ENCODE measurements at regions not wholly inside any gene's neighbourhood (a gene's known extent, or its start where the extent isn't known, plus 50 kb on each side); places are given as distances from the start of the nearest gene placed in this dataset.
"Not testable (repeated sequence)": the region's sequence is repeated elsewhere in the genome, so short reads cannot be mapped to it uniquely, and the experiment has no call there.

DNA sequence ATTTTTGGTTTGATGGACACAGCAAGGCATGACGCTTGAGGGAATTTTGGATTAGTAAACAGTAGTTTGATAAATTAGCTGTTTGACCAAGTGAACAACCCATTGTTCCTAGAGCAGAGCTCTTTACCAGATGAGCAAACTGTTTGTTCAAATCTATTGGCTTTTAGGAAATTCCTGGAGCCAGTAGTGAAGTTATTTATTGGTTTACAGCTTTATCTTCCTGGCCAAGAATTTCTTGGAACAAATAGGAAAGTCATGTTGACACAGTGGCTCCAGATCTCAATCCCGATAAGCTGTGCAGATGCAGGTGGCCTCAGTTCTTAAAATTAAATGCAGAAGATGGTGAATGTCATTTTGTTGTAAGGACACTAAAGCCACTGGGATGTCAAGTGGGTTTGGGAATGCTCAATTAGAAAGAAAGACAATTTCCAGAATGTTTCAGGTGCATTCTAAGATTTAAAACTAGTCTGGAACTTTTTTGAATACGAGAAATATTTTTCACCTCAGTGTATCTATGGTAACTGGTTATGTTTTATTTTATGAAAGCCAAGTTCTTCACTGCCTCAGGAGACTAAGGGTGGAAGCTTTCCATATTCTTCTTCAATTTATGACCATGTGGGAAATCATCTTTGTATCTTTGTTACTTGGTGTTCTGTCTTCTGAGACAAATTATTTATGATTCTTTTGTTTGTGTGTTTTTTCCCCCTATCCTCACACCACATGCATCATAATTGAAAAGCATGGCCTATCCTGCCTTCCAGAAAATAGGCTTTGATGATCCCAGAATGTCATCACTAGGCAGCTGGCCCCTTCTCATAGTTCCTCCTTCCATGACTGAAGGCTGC is 554.5 kb downstream of the STIM2 start:
- Mint-ChIP-seq H3K4me3 (no peak overlapping the region), H3K36me3 (ENCODE audit: low read depth) (no peaks in the 10 kb centered on the region), H3K27me3 (no peaks in the 10 kb centered on the region), H3K9me3 (peaks cover 31% of the 10 kb centered on the region), H3K27ac (no peak overlapping the region), H3K4me1 (ENCODE audit: low read depth) (no peaks in the 10 kb centered on the region)
- intact Hi-C loops (cut with micrococcal nuclease), result no loop called here

DNA sequence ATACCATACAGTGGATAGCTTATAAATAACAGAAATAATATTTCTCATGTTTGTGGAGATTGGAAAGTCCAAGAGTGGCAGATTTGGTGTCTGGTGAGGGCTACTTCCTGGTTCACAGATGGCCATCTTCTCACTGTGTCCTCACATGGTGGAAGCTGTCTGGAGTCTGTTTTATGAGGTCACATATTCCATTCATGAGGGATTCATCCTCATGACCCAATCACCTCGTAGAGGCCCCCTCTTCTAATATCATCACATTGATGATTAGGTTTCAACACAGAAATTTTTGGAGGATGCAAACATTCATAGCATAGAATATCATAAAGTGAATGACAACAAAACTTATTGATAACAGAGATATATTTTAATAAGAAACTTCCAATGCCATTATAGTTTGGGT is 568.0 kb downstream of the STIM2 start:
- Mint-ChIP-seq H3K9me3 (no peaks in the 10 kb centered on the region), H3K4me1 (ENCODE audit: low read depth) (no peaks in the 10 kb centered on the region), H3K27ac (no peak overlapping the region)

DNA sequence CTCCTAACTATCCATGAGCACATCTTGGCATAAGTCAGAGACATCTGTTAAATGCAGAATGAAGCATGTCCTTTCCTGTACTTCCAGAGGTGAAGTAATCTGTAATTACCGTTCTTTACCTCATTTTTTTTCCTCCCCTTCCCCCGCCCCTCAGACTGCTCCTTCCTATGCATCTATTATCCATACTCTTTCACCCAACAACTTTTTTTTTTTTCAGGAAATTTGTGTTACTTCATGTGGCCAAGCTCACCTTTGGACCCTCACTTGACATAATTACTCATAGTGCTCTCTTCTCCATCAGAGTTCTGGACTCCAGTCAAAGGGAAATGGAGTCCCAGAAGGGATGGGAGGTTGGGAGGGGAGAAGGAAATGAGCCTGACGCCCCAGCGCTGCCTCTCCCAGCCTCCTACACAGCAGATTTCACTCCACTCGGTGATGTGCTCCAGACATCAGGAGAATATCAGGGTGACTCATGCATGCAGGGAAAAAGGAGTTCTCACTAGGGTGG is 568.8 kb downstream of the STIM2 start:
- H3K4me3 Mint-ChIP-seq, result no peak overlapping the region
- H3K27me3 Mint-ChIP-seq, result no peaks in the 10 kb centered on the region
- H3K4me1 Mint-ChIP-seq (ENCODE audit: low read depth), result no peaks in the 10 kb centered on the region
- intact Hi-C loops (cut with micrococcal nuclease), result no loop called here
- H3K9me3 Mint-ChIP-seq, result peaks cover 6% of the 10 kb centered on the region
- H3K27ac Mint-ChIP-seq, result no peak overlapping the region
- H3K36me3 Mint-ChIP-seq (ENCODE audit: low read depth), result no peaks in the 10 kb centered on the region

More for the DNA sequence above, 568.0 kb downstream of the STIM2 start:
- Mint-ChIP-seq H3K27me3 (no peaks in the 10 kb centered on the region), H3K4me3 (no peak overlapping the region), H3K36me3 (ENCODE audit: low read depth) (no peaks in the 10 kb centered on the region)
- intact Hi-C loops (cut with micrococcal nuclease), result no loop called here

DNA sequence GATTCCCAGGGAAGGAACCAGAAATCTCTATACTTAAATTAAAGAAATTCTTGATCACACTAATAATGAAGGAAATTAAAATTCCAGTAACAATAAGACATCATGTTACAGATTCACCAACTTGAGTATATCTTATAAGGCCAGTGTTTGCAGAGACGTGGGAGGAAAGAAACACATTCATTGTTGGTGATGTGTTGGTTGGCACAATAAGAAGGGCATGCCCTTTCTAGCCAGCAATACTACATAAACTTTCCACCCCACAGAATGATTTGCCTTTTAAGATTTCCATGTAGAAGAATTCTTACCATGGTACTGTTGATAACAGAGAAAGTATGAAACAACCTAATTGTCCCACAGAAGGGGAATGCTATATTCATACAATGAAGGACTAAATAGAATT is 581.5 kb downstream of the STIM2 start:
- Mint-ChIP-seq H3K27me3 (no peaks in the 10 kb centered on the region), H3K9me3 (no peaks in the 10 kb centered on the region), H3K27ac (no peak overlapping the region), H3K36me3 (ENCODE audit: low read depth) (no peaks in the 10 kb centered on the region), H3K4me3 (no peak overlapping the region), H3K4me1 (ENCODE audit: low read depth) (no peaks in the 10 kb centered on the region)
- intact Hi-C loops (cut with micrococcal nuclease), result no loop called here

DNA sequence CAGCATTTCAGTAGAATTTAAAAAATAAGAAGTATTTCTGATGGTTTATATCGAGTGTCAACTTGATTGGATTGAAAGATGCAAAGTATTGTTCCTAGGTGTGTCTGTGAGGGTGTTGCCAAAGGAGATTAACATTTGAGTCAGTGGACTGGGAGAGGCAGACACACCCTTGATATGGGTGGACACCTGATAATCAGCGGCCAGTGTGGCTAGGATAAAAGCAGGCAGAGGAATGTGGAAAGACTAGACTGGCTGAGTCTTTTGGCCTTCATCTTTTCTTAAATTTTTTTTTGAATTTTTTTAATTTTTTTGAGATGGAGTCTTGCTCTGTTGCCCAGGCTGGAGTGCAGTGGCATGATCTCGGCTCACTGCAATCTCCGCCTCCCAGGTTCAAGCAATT is 582.0 kb downstream of the STIM2 start:
- H3K36me3 Mint-ChIP-seq (ENCODE audit: low read depth); H3K27ac Mint-ChIP-seq; H3K9me3 Mint-ChIP-seq; H3K4me1 Mint-ChIP-seq (ENCODE audit: low read depth); H3K27me3 Mint-ChIP-seq; H3K4me3 Mint-ChIP-seq; intact Hi-C loops (cut with micrococcal nuclease): not testable (repeated sequence)

DNA sequence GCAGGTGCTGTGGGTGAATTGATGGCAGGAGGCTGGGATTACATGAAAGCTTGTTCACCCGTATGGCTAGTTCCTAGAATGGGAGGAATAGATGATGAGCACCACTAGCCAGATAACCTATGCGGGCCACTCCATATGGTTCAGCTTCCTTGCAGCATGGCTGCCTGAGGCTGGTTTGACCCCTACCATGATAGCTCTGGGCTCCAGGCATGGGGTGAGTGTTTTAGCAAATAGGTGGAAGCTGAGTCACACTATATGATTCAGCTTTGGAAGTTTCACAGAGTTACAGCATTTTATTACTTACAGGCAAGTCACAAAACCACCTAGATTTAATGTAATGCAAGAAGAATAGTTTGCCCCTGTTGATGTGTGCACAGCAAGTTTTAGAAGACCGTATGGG is 603.2 kb downstream of the STIM2 start:
- Mint-ChIP-seq H3K4me1 (ENCODE audit: low read depth) (no peaks in the 10 kb centered on the region), H3K4me3 (no peak overlapping the region), H3K9me3 (no peaks in the 10 kb centered on the region), H3K36me3 (ENCODE audit: low read depth) (no peaks in the 10 kb centered on the region), H3K27ac (no peak overlapping the region), H3K27me3 (no peaks in the 10 kb centered on the region)
- intact Hi-C loops (cut with micrococcal nuclease), result no loop called here

DNA sequence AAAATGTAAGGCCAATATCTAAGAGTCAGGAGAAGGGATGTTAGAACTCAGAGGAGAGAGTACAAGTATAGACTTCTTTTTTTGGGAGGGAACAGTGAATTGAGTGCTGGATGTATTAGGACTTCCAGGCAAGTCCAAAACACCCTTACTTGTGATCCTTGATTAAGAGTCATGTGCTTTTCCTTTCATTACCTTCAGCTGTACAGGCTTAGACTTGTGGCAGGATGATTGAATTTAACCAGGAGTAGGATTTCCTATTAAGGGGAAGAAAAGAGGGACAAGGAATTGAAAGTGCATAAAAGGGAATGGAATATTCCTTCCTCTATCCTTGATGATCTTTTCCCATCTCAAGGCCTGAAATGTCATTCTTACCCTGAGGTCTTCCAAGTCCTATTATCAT is 606.7 kb downstream of the STIM2 start:
- H3K4me3 Mint-ChIP-seq, result no peak overlapping the region
- intact Hi-C loops (cut with micrococcal nuclease), result no loop called here
- H3K4me1 Mint-ChIP-seq (ENCODE audit: low read depth), result no peaks in the 10 kb centered on the region
- H3K27ac Mint-ChIP-seq, result no peak overlapping the region
- H3K27me3 Mint-ChIP-seq, result no peaks in the 10 kb centered on the region
- H3K9me3 Mint-ChIP-seq, result no peaks in the 10 kb centered on the region
- H3K36me3 Mint-ChIP-seq (ENCODE audit: low read depth), result no peaks in the 10 kb centered on the region

DNA sequence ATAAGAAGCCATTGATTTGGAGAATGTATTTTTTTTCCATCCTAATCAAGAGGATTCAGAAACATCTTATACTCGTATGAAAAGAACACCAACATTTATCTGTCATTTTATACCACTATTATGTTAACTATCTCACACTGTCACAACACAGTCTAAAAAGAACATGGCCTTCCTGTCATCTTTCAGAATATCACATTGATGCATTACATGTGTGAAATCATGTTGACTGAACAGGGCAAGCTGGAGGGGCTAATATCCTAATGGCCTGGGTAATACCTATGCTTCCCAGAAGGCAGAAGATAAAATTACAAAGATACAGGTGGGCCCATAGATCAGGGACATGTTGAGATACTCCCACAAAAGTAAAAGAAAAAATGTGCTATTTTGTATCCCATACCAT is 611.7 kb downstream of the STIM2 start:
- Mint-ChIP-seq H3K4me1 (ENCODE audit: low read depth) (no peaks in the 10 kb centered on the region), H3K9me3 (no peaks in the 10 kb centered on the region), H3K27me3 (no peaks in the 10 kb centered on the region), H3K4me3 (no peak overlapping the region), H3K36me3 (ENCODE audit: low read depth) (no peaks in the 10 kb centered on the region), H3K27ac (no peak overlapping the region)
- intact Hi-C loops (cut with micrococcal nuclease), result no loop called here

DNA sequence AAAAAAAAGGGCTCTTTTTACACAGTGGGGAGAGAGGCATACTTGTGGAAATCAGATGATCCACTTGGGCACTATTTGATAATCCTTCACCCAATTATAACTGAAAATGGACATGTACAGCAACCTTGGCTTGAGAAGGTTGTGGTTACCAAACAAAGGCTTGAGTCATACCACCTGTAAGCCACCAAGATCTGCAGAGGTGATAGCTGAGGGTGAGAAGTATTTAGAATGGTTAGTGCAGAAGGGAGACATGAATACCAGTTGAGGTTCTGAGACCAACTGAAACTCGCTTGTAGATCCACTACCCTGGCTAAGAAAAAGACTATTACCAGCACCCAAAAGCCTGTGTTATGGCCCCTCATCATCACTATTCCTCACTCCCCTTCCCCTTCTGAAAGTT is 614.0 kb downstream of the STIM2 start:
- intact Hi-C loops (cut with micrococcal nuclease), result no loop called here
- Mint-ChIP-seq H3K27ac (no peak overlapping the region), H3K4me3 (no peak overlapping the region), H3K9me3 (no peaks in the 10 kb centered on the region), H3K4me1 (ENCODE audit: low read depth) (no peaks in the 10 kb centered on the region), H3K36me3 (ENCODE audit: low read depth) (no peaks in the 10 kb centered on the region), H3K27me3 (no peaks in the 10 kb centered on the region)

DNA sequence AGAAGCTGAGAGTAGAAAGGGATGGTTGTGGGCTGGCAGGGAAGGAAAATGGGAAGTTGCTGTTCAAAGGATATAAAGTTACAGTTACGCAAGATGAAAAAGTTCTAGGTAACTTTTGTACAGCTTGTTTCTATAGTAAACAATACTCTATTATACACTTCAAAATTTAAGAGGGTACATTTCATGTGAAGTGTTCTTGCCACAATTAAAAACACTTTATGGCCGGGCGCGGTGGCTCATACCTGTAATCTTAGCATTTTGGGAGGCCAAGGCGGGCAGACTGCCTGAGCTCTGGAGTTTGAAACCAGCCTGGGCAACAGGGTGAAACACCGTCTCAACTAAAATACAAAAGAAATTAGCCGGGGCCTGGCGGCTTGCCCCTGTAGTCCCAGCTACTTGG is 623.6 kb downstream of the STIM2 start:
- no peak overlapping the region for H3K27ac Mint-ChIP-seq
- H3K27me3 Mint-ChIP-seq, result no peaks in the 10 kb centered on the region
- no peak overlapping the region for H3K4me3 Mint-ChIP-seq
- intact Hi-C loops (cut with micrococcal nuclease), result no loop called here
- H3K4me1 Mint-ChIP-seq (ENCODE audit: low read depth), result no peaks in the 10 kb centered on the region
- H3K36me3 Mint-ChIP-seq (ENCODE audit: low read depth), result no peaks in the 10 kb centered on the region
- no peaks in the 10 kb centered on the region for H3K9me3 Mint-ChIP-seq

DNA sequence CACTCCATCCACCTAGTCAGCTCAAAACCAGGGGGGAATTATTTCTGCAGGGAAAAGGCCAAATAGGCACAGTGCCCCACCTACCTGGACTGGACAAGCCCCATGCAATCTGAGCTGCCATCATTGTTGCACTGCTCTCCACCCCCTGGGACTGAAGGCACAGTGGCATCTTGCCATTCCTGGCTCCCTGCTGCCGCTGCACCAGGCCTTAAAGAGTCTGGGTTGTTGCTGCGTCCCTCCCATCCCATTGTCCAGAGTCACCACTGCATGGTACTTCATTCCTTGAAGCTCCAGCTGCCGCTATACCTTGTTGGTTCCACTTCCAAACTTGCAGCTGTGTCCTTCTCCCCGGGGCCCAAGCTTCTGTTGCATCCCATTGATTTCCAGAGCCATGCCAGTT is 629.7 kb downstream of the STIM2 start:
- H3K27ac Mint-ChIP-seq, result no peak overlapping the region
- H3K4me1 Mint-ChIP-seq (ENCODE audit: low read depth), result no peaks in the 10 kb centered on the region
- H3K9me3 Mint-ChIP-seq, result no peaks in the 10 kb centered on the region
- no peaks in the 10 kb centered on the region for H3K27me3 Mint-ChIP-seq
- no peaks in the 10 kb centered on the region for H3K36me3 Mint-ChIP-seq (ENCODE audit: low read depth)
- H3K4me3 Mint-ChIP-seq, result no peak overlapping the region
- intact Hi-C loops (cut with micrococcal nuclease), result no loop called here

DNA sequence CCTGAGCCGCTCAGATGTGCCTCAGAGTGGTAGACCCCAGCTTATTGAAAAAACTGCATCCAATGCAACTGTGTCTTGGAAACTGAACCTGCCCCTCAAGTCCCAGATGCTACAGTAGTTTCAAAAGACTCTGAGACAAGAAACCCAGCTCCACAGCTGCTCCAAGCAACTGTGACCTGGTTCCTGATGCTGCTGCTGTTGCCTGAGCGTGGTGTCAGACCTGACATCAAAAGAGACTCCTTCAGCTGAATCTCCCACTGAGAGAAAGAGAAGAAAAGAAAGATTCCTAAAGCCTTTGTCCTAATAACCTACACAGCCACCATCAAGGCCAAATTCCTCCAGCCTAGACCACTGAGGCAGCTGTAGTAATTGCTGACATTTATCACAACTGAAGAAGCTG is 630.1 kb downstream of the STIM2 start:
- H3K9me3 Mint-ChIP-seq, result no peaks in the 10 kb centered on the region
- intact Hi-C loops (cut with micrococcal nuclease), result no loop called here
- H3K27me3 Mint-ChIP-seq, result no peaks in the 10 kb centered on the region
- no peaks in the 10 kb centered on the region for H3K36me3 Mint-ChIP-seq (ENCODE audit: low read depth)
- no peak overlapping the region for H3K4me3 Mint-ChIP-seq
- H3K27ac Mint-ChIP-seq, result no peak overlapping the region
- no peaks in the 10 kb centered on the region for H3K4me1 Mint-ChIP-seq (ENCODE audit: low read depth)

DNA sequence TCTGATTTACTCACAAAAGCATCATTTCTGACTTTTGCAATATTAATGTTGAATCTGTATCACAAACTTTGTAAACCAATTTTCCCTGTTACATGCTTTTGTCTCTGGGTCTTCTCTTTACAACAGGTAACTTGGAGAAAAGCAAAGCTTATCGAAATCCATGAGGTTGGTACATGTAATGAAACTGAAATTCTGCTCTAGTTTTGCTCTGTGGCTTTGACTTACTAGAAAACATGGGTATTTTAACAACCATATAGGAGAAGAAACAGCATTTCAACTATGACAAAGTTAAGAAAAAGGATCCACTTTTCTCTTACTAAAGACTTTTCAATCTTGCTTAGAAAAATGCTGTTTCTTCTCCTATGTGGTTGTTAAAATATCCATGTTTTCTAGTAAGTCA is 645.8 kb downstream of the STIM2 start:
- H3K27me3 Mint-ChIP-seq, result no peaks in the 10 kb centered on the region
- no peak overlapping the region for H3K4me3 Mint-ChIP-seq
- intact Hi-C loops (cut with micrococcal nuclease), result no loop called here
- H3K36me3 Mint-ChIP-seq (ENCODE audit: low read depth), result no peaks in the 10 kb centered on the region
- H3K9me3 Mint-ChIP-seq, result no peaks in the 10 kb centered on the region
- H3K27ac Mint-ChIP-seq, result no peak overlapping the region
- H3K4me1 Mint-ChIP-seq (ENCODE audit: low read depth), result no peaks in the 10 kb centered on the region

DNA sequence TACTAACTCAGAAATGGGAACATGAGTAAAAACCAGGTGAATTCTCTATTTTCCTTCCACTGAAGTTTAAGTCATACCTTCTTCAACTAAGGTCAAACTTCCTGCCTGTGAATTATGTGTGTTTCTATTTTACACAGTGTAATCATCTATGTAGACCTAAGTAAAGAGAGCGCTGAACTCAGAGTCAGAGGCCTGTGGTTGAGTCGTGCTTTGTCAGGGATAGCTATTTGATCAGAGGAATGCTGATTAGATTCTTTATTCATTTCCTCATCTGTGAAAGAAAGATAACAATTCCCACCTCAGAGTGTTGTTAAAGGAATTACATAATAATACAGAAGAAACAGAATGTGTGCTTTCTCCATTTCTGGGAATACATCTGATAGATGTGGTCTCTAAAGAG is 654.1 kb downstream of the STIM2 start:
- Mint-ChIP-seq H3K36me3 (ENCODE audit: low read depth) (no peaks in the 10 kb centered on the region), H3K27me3 (no peaks in the 10 kb centered on the region), H3K27ac (no peak overlapping the region), H3K4me3 (no peak overlapping the region), H3K9me3 (no peaks in the 10 kb centered on the region), H3K4me1 (ENCODE audit: low read depth) (no peaks in the 10 kb centered on the region)
- intact Hi-C loops (cut with micrococcal nuclease), result no loop called here

DNA sequence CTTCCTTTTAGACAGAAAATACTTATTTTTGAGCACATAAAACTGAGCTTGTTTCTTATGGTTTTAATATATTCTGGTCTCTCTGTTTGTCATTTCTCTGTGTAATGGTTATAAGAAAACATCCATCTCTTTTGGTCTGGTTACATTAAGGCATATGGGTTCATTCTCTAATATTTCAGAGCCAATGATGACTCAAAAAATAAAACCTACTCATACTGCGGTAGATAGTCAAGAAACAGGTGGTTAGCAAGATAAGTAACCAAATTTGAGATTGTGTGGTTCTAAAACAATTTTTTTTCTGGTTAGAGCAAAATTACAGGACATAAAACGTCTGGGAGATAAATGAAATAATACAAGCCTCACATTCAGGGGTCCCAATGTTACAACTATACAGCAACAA is 654.5 kb downstream of the STIM2 start:
- Mint-ChIP-seq H3K27ac (no peak overlapping the region), H3K27me3 (no peaks in the 10 kb centered on the region)
- intact Hi-C loops (cut with micrococcal nuclease), result no loop called here

More for the DNA sequence above, 654.5 kb downstream of the STIM2 start:
- no peaks in the 10 kb centered on the region for H3K4me1 Mint-ChIP-seq (ENCODE audit: low read depth)
- no peaks in the 10 kb centered on the region for H3K9me3 Mint-ChIP-seq
- no peaks in the 10 kb centered on the region for H3K36me3 Mint-ChIP-seq (ENCODE audit: low read depth)
- no peak overlapping the region for H3K4me3 Mint-ChIP-seq

All from dendritic cell treated with granulocyte-macrophage colony-stimulating factor and Interleukin-4, amounts not matched to agents 40 ng/mL and 50 ng/mL, for 4 days (primary cell).